ENCODE measurements at regions not wholly inside any gene's neighbourhood (a gene's known extent, or its start where the extent isn't known, plus 50 kb on each side); places are given as distances from the start of the nearest gene placed in this dataset.
"Not testable (repeated sequence)": the region's sequence is repeated elsewhere in the genome, so short reads cannot be mapped to it uniquely, and the experiment has no call there.

DNA sequence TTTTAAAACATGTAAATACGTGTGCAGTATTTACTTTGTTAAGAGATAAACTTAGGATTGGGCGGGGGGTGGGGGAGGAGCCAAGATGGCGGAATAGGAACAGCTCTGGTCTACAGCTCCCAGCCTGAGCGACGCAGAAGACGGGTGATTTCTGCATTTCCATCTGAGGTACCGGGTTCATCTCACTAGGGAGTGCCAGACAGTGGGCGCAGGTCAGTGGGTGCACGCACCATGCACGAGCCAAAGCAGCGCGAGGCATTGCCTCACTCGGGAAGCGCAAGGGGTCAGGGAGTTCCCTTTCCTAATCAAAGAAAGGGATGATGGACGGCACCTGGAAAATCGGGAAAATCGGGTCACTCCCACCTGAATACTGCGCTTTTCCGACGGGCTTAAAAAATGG, 81.8 kb upstream of the NXPH1 start:
- not testable (repeated sequence) for H3K36me3 ChIP-seq (ENCODE audit: control insufficient read depth in 2 of 2, insufficient read depth in 2 of 2, low read length in 1 of 2); DNase-seq (ENCODE audit: low read depth in 6 of 9, low spot score in 9 of 9); H3K27me3 ChIP-seq (ENCODE audit: control insufficient read depth in 2 of 2, insufficient read depth in 1 of 2, low read length in 1 of 2); H3K4me3 ChIP-seq (ENCODE audit: low read length in 2 of 2); H3K27ac ChIP-seq (ENCODE audit: low read depth in 1 of 2, low read length in 1 of 2); H3K9me3 ChIP-seq (ENCODE audit: control insufficient read depth in 2 of 2, insufficient read depth in 1 of 2, low read length in 1 of 2); H3K4me1 ChIP-seq (ENCODE audit: control insufficient read depth in 2 of 2, insufficient read depth in 2 of 2, low read length in 2 of 2)
- WGBS, result 96% methylated on average over 20 of the region's 20 CpGs

DNA sequence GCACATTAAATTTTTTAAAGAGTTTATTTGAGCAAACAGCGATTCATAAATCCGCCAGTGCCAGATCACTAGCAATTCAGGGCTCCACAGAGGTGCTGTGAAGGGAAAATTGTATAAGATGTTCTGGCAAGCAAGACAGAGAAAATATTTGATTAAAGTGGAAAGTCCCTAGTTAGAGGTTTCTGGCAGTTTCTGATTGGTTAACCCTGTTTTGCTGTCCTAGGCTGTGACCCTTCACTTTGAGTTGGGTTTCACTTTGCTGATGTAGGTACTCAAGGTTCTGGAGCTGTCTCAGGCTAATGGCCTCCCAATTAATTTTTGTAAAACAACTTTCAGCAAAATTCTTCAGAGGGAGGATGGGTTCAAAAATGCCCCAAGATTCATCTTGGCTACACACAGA, 79.4 kb upstream of the NXPH1 start:
- Histone ChIP-seq H3K9me3 (ENCODE audit: control insufficient read depth in 2 of 2, insufficient read depth in 1 of 2, low read length in 1 of 2) (no peaks in the 10 kb centered on the region), H3K4me3 (ENCODE audit: low read length in 2 of 2) (no peak overlapping the region), H3K36me3 (ENCODE audit: control insufficient read depth in 2 of 2, insufficient read depth in 2 of 2, low read length in 1 of 2) (no peaks in the 10 kb centered on the region), H3K27ac (ENCODE audit: low read depth in 1 of 2, low read length in 1 of 2) (no peak overlapping the region), H3K4me1 (ENCODE audit: control insufficient read depth in 2 of 2, insufficient read depth in 2 of 2, low read length in 2 of 2) (no peaks in the 10 kb centered on the region), H3K27me3 (ENCODE audit: control insufficient read depth in 2 of 2, insufficient read depth in 1 of 2, low read length in 1 of 2) (no peaks in the 10 kb centered on the region)
- over 99% methylated on average over 2 of the region's 2 CpGs for WGBS
- no peak for DNase-seq (ENCODE audit: low read depth in 6 of 9, low spot score in 9 of 9)

DNA sequence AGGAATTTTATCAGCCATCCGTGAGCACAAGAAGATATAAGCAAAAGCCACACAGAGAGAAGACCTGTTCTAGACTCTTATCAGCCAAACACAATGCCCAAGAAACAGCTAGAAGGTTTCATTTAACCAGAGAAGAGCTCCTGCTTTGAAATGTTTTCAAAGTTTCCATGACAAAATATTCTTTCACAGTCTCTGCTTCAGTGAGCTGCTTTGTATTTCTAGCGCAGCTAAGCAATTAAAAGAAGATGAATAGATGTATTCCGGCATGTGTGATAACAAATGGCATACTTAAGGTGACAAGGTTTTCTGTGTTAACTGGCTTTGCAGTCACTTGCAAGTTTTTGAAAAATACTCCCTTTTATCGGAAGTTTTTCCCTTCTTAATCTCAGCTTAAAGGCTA, 78.9 kb upstream of the NXPH1 start:
- DNase-seq (ENCODE audit: low read depth in 6 of 9, low spot score in 9 of 9), result no peak
- Histone ChIP-seq H3K4me3 (ENCODE audit: low read length in 2 of 2) (no peak overlapping the region), H3K36me3 (ENCODE audit: control insufficient read depth in 2 of 2, insufficient read depth in 2 of 2, low read length in 1 of 2) (no peaks in the 10 kb centered on the region), H3K9me3 (ENCODE audit: control insufficient read depth in 2 of 2, insufficient read depth in 1 of 2, low read length in 1 of 2) (no peaks in the 10 kb centered on the region), H3K27me3 (ENCODE audit: control insufficient read depth in 2 of 2, insufficient read depth in 1 of 2, low read length in 1 of 2) (no peaks in the 10 kb centered on the region), H3K4me1 (ENCODE audit: control insufficient read depth in 2 of 2, insufficient read depth in 2 of 2, low read length in 2 of 2) (no peaks in the 10 kb centered on the region), H3K27ac (ENCODE audit: low read depth in 1 of 2, low read length in 1 of 2) (no peak overlapping the region)
- WGBS, result 95% methylated on average over 4 of the region's 4 CpGs

DNA sequence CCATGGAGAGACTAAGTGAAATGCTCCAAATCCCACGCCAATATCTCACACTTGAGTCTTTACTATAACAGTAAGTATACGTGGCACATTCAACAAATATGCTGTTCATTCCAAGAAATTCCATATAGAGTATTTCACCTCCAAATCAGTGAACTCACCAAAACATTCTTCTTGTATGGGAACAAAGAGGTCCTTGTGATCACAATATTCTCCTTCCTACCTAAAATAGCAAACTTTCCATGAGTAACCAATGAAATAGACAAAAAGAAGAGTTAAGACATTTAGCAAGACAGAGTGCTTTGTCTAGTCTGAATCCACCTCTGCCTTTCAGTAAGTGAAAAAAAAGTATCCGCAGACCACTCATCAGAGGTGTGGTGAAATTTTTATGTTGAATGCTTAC, 77.3 kb upstream of the NXPH1 start:
- Histone ChIP-seq H3K27me3 (ENCODE audit: control insufficient read depth in 2 of 2, insufficient read depth in 1 of 2, low read length in 1 of 2) (no peaks in the 10 kb centered on the region), H3K36me3 (ENCODE audit: control insufficient read depth in 2 of 2, insufficient read depth in 2 of 2, low read length in 1 of 2) (no peaks in the 10 kb centered on the region), H3K4me1 (ENCODE audit: control insufficient read depth in 2 of 2, insufficient read depth in 2 of 2, low read length in 2 of 2) (no peaks in the 10 kb centered on the region), H3K4me3 (ENCODE audit: low read length in 2 of 2) (no peak overlapping the region), H3K9me3 (ENCODE audit: control insufficient read depth in 2 of 2, insufficient read depth in 1 of 2, low read length in 1 of 2) (no peaks in the 10 kb centered on the region), H3K27ac (ENCODE audit: low read depth in 1 of 2, low read length in 1 of 2) (no peak overlapping the region)
- 95% methylated on average over 3 of the region's 3 CpGs for WGBS
- no peak for DNase-seq (ENCODE audit: low read depth in 6 of 9, low spot score in 9 of 9)

DNA sequence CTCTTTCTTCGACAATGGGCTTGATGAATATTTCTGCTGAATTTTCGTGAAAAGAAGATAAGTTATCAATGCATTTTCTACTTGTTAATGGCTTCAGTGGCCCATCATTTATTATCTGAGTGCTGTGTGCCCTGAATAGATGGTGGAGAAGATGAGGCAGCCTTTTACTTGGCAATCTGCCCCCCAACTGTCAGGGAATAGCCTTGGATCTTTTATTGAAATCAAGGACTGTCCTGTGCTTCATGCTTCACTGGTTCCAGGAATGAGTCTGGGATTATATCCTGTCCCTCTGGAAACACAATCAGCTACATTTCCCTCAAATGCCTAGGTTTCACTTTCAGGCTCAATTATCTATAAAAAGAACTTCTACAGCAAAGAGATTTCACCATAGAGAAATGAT, 75.9 kb upstream of the NXPH1 start:
- 57% methylated on average over 2 of the region's 2 CpGs for WGBS
- Histone ChIP-seq H3K36me3 (ENCODE audit: control insufficient read depth in 2 of 2, insufficient read depth in 2 of 2, low read length in 1 of 2) (no peaks in the 10 kb centered on the region), H3K4me3 (ENCODE audit: low read length in 2 of 2) (no peak overlapping the region), H3K4me1 (ENCODE audit: control insufficient read depth in 2 of 2, insufficient read depth in 2 of 2, low read length in 2 of 2) (no peaks in the 10 kb centered on the region), H3K27me3 (ENCODE audit: control insufficient read depth in 2 of 2, insufficient read depth in 1 of 2, low read length in 1 of 2) (no peaks in the 10 kb centered on the region), H3K9me3 (ENCODE audit: control insufficient read depth in 2 of 2, insufficient read depth in 1 of 2, low read length in 1 of 2) (no peaks in the 10 kb centered on the region), H3K27ac (ENCODE audit: low read depth in 1 of 2, low read length in 1 of 2) (no peak overlapping the region)
- no peak for DNase-seq (ENCODE audit: low read depth in 6 of 9, low spot score in 9 of 9)

DNA sequence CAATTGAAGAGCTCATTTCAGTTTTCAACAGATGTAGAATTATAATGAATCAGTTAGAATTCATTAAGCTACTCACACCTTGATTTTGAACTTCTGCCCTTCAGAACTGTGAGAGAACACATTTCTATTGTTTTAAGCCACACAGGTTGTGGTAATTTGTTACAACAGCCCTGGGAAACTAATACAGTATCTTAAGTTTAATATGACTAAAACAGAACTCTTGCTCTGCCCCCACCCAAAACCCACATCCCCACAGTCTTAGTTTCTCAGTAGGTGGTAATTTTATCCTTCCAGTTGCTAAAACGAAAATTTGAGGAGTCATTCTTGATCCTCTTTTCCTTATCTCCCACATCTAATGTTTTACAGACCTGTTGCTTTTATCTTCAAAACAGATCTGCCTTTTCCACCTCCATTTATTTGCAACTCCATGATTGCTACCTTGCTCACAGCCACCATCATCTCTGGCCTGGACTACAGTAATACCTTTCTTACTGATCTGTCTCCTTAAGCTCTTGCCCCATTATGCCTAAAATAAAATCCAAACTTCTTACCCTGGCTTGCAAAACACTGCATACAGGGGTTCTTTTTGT, 72.8 kb upstream of the NXPH1 start:
- WGBS, result 37% methylated on average over 1 of the region's 1 CpG
- Histone ChIP-seq H3K27me3 (ENCODE audit: control insufficient read depth in 2 of 2, insufficient read depth in 1 of 2, low read length in 1 of 2) (no peaks in the 10 kb centered on the region), H3K4me1 (ENCODE audit: control insufficient read depth in 2 of 2, insufficient read depth in 2 of 2, low read length in 2 of 2) (no peaks in the 10 kb centered on the region), H3K9me3 (ENCODE audit: control insufficient read depth in 2 of 2, insufficient read depth in 1 of 2, low read length in 1 of 2) (no peaks in the 10 kb centered on the region), H3K36me3 (ENCODE audit: control insufficient read depth in 2 of 2, insufficient read depth in 2 of 2, low read length in 1 of 2) (no peaks in the 10 kb centered on the region), H3K4me3 (ENCODE audit: low read length in 2 of 2) (no peak overlapping the region), H3K27ac (ENCODE audit: low read depth in 1 of 2, low read length in 1 of 2) (no peak overlapping the region)
- no peak for DNase-seq (ENCODE audit: low read depth in 6 of 9, low spot score in 9 of 9)

DNA sequence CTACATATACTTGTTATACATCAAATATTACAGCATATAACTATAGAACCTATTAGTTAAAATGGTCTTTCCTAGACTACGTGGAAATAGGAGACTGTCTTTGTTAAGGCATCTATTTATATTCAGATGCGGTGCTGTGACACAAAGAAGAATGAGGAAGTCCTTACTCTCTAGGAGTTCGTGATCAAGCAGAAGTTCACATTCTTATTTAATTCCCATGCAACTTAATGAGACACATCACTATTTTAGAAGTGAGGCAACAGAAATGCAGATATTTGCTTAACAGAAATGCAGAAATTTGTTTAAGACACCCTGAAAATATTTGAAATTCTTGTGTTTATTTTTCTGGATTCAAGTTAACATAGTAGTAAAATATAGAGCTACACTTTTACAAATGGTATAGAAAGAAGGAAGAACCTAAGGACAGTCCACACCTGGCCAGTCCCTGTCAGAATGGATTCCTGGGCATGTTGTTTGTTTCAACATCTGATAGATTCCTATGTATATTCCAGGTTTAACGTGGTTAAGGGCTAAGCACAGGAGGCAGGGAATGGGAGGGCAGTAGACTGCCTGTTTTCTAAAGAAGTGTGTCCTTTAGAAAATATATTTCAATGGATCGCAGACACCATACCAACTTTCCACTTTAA, 70.6 kb upstream of the NXPH1 start:
- no peaks in the 10 kb centered on the region for H3K36me3 ChIP-seq (ENCODE audit: control insufficient read depth in 2 of 2, insufficient read depth in 2 of 2, low read length in 1 of 2)
- H3K4me1 ChIP-seq (ENCODE audit: control insufficient read depth in 2 of 2, insufficient read depth in 2 of 2, low read length in 2 of 2), result no peaks in the 10 kb centered on the region
- H3K4me3 ChIP-seq (ENCODE audit: low read length in 2 of 2), result no peak overlapping the region
- H3K9me3 ChIP-seq (ENCODE audit: control insufficient read depth in 2 of 2, insufficient read depth in 1 of 2, low read length in 1 of 2), result no peaks in the 10 kb centered on the region
- H3K27me3 ChIP-seq (ENCODE audit: control insufficient read depth in 2 of 2, insufficient read depth in 1 of 2, low read length in 1 of 2), result no peaks in the 10 kb centered on the region
- H3K27ac ChIP-seq (ENCODE audit: low read depth in 1 of 2, low read length in 1 of 2), result no peak overlapping the region
- WGBS, result 36% methylated on average over 5 of the region's 5 CpGs
- no peak for DNase-seq (ENCODE audit: low read depth in 6 of 9, low spot score in 9 of 9)

DNA sequence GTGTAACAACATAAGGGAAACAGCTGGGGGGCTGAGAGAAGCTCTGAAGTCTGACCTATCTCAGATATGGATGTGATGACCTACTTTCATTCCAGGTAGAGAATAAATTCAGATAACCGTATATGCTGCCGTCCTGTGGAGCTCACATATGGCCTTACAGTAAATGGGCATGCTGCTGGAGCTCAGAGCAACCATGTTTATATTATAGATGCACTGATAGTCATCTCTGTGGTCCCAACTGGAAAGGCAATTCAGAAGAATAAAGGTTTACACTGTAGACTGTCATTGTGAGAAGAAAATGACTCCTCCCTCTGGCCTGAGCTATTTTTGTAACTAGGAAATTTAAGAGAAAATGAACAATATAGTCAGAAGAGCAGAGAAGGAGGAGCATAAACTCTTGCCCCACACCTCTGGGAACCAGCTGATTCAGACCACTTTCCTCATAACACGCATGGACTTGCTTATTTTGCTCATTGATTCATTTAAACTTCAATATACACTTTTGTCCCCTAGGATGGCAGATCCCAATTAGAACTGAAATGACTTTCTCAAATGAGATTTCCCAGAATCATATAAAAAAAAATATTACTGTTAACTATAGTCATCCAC, 69.9 kb upstream of the NXPH1 start:
- H3K9me3 ChIP-seq (ENCODE audit: control insufficient read depth in 2 of 2, insufficient read depth in 1 of 2, low read length in 1 of 2), result no peaks in the 10 kb centered on the region
- H3K27me3 ChIP-seq (ENCODE audit: control insufficient read depth in 2 of 2, insufficient read depth in 1 of 2, low read length in 1 of 2), result no peaks in the 10 kb centered on the region
- H3K36me3 ChIP-seq (ENCODE audit: control insufficient read depth in 2 of 2, insufficient read depth in 2 of 2, low read length in 1 of 2), result no peaks in the 10 kb centered on the region
- H3K27ac ChIP-seq (ENCODE audit: low read depth in 1 of 2, low read length in 1 of 2), result no peak overlapping the region
- 95% methylated on average over 3 of the region's 3 CpGs for WGBS
- no peak overlapping the region for H3K4me3 ChIP-seq (ENCODE audit: low read length in 2 of 2)
- DNase-seq (ENCODE audit: low read depth in 6 of 9, low spot score in 9 of 9), result no peak
- H3K4me1 ChIP-seq (ENCODE audit: control insufficient read depth in 2 of 2, insufficient read depth in 2 of 2, low read length in 2 of 2), result no peaks in the 10 kb centered on the region

DNA sequence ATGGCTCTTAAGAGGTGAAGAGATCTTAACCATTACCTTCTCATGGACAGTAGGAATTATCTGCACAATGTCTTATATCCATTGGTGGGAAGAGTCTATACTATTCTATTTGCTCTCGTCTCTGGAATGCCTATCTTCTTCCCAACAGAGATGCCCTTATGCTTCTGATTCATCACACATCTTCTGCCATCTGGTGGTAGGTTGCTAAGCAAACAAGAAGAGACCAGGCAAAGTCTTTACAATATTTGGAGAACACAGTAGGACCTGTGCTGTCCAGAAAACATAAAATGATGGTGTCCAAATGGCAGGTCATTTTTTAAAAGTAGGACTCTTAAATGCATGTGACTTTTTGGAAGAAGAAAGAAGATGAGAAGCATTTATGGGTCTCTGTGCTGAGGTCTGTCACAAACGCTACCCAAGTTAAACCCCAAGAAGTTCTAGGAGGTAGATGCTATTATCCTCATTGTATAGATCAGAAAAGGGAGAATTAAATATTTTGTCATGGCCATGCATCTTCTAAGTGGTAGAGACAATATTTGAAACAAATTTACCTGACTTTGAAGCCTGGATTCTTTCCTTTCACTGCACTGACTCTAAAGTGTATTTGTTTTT, 67.8 kb upstream of the NXPH1 start:
- 80% methylated on average over 2 of the region's 2 CpGs for WGBS
- H3K27ac ChIP-seq (ENCODE audit: low read depth in 1 of 2, low read length in 1 of 2), result no peak overlapping the region
- H3K27me3 ChIP-seq (ENCODE audit: control insufficient read depth in 2 of 2, insufficient read depth in 1 of 2, low read length in 1 of 2), result no peaks in the 10 kb centered on the region
- no peak overlapping the region for H3K4me3 ChIP-seq (ENCODE audit: low read length in 2 of 2)
- no peaks in the 10 kb centered on the region for H3K36me3 ChIP-seq (ENCODE audit: control insufficient read depth in 2 of 2, insufficient read depth in 2 of 2, low read length in 1 of 2)
- no peaks in the 10 kb centered on the region for H3K9me3 ChIP-seq (ENCODE audit: control insufficient read depth in 2 of 2, insufficient read depth in 1 of 2, low read length in 1 of 2)
- peak in 1 of 9 donors; percentile 4 for DNase-seq (ENCODE audit: low read depth in 6 of 9, low spot score in 9 of 9)
- no peaks in the 10 kb centered on the region for H3K4me1 ChIP-seq (ENCODE audit: control insufficient read depth in 2 of 2, insufficient read depth in 2 of 2, low read length in 2 of 2)

All from thymus (tissue), 11 donors.